ENCODE measurements at regions not wholly inside any gene's neighbourhood (a gene's known extent, or its start where the extent isn't known, plus 50 kb on each side); places are given as distances from the start of the nearest gene placed in this dataset.

DNA sequence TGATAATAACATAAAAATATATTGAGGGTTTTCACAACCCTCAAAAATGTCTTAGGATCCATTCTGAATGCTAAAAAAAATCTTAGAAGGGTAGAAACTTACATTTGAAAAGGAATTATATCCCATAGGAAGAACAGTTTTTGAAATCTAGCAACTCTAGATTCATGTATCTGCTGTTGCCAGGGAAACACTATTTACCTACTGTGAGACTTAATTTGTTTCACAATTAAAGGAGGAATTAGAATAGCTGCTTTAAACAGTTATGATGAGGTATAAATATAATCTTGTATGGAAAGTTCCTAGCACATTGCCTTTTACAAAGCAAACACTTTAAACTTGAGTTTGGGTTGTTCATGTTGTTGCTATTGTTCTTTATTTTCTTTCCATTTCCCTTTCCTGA lies 988.2 kb downstream of the SUCLG1 start:
- Histone ChIP-seq H3K36me3 (ENCODE audit: control insufficient read depth, insufficient read depth, low read length) (no peaks in the 10 kb centered on the region), H3K4me3 (replicated peaks; ENCODE audit: low read depth, low read length) (no peak overlapping the region), H3K27me3 (replicated peaks; ENCODE audit: control insufficient read depth, insufficient read depth, low read length) (no peaks in the 10 kb centered on the region)
- no peak for DNase-seq (ENCODE audit: extremely low read depth, insufficient read length)
- TF ChIP-seq, protein P1, sequence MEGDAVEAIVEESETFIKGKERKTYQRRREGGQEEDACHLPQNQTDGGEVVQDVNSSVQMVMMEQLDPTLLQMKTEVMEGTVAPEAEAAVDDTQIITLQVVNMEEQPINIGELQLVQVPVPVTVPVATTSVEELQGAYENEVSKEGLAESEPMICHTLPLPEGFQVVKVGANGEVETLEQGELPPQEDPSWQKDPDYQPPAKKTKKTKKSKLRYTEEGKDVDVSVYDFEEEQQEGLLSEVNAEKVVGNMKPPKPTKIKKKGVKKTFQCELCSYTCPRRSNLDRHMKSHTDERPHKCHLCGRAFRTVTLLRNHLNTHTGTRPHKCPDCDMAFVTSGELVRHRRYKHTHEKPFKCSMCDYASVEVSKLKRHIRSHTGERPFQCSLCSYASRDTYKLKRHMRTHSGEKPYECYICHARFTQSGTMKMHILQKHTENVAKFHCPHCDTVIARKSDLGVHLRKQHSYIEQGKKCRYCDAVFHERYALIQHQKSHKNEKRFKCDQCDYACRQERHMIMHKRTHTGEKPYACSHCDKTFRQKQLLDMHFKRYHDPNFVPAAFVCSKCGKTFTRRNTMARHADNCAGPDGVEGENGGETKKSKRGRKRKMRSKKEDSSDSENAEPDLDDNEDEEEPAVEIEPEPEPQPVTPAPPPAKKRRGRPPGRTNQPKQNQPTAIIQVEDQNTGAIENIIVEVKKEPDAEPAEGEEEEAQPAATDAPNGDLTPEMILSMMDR (IDR thresholded peaks at IDR 0.05; ENCODE audit: insufficient read depth, low read length, poor library complexity, severe bottlenecking): no peak

DNA sequence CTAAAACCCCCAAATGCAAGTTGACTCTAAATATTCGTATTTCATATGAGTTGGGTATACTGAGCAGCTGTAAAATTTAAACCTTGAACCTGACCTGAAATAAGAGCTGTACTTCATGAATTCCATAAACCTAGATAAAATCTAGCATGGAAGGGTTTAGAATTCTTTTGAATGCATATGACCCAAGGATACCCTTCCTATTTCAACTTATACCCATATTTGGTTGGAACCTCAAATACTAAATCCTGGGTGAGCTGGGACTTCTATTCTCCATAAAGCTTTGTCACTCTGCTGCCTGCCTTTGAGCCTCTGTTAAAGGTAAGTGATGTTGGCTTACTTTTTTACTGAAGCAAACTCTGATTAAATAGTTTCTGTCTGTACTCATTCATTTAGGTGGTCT lies 994.6 kb downstream of the SUCLG1 start:
- Histone ChIP-seq H3K27me3 (replicated peaks; ENCODE audit: control insufficient read depth, insufficient read depth, low read length) (no peaks in the 10 kb centered on the region), H3K36me3 (ENCODE audit: control insufficient read depth, insufficient read depth, low read length) (no peaks in the 10 kb centered on the region), H3K4me3 (replicated peaks; ENCODE audit: low read depth, low read length) (no peak overlapping the region)
- TF ChIP-seq, protein P1 (IDR thresholded peaks at IDR 0.05; ENCODE audit: insufficient read depth, low read length, poor library complexity, severe bottlenecking): no peak
- no peak for DNase-seq (ENCODE audit: extremely low read depth, insufficient read length)

DNA sequence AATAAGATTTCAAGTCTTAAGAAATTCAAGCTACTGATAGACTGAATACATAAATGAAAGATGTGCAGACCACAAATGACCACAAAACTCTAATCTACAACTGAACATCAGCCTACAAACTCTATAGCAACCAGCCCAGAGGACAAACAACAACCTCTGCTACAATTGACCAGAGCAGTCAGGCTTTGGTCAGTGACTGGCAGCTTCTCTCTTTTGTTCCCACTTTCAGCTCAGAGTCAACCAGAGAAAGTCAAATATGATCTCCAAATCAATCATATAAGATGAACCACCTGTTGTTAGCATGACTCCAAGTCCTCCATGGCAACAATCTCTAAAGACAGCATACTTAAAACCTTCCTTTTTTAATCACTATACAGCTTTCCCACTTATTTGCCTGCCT lies 996.2 kb downstream of the SUCLG1 start:
- no peak overlapping the region for H3K4me3 ChIP-seq (replicated peaks; ENCODE audit: low read depth, low read length)
- H3K36me3 ChIP-seq (ENCODE audit: control insufficient read depth, insufficient read depth, low read length): no peaks in the 10 kb centered on the region
- no peak for DNase-seq (ENCODE audit: extremely low read depth, insufficient read length)
- TF ChIP-seq, protein P1 (IDR thresholded peaks at IDR 0.05; ENCODE audit: insufficient read depth, low read length, poor library complexity, severe bottlenecking): no peak
- no peaks in the 10 kb centered on the region for H3K27me3 ChIP-seq (replicated peaks; ENCODE audit: control insufficient read depth, insufficient read depth, low read length)

DNA sequence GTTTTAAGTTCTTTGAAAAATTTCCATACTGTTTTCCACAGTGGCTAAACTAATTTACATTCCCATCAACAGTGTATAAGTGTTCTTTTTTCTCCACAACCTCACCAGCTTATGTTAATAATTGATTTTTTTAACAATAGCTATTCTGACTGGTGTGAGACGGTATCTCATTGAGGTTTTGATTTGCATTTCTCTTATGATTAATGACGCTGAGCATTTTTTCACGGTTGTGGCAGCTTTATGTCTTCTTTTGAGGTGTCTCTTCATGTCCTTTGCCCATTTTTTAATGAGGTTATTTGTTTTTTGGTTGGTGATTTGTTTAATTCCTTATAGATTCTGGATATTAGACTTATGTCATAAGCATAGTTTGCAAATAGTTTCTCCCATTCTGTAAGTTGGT lies 997.9 kb downstream of the SUCLG1 start:
- no peaks in the 10 kb centered on the region for H3K27me3 ChIP-seq (replicated peaks; ENCODE audit: control insufficient read depth, insufficient read depth, low read length)
- no peak for DNase-seq (ENCODE audit: extremely low read depth, insufficient read length)
- H3K36me3 ChIP-seq (ENCODE audit: control insufficient read depth, insufficient read depth, low read length): no peaks in the 10 kb centered on the region
- no peak overlapping the region for H3K4me3 ChIP-seq (replicated peaks; ENCODE audit: low read depth, low read length)
- TF ChIP-seq, protein P1 (IDR thresholded peaks at IDR 0.05; ENCODE audit: insufficient read depth, low read length, poor library complexity, severe bottlenecking): no peak

DNA sequence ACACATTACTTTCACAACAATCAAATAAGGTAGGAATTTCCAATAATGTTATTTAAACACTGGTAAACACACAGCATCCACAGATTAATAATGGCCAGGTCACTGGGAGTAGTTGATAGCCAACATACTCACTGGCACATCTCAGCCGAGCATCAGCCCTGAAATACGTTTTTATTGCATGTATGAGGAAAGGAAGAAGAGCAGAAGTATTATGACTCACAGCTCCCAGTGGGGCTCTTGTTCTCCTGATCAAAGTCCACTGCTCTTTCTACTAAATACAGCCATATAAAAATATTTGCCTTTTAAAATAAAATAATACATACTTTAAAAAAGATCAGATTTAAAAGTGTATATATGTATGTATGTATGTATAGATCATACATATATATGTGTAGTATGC lies 999.6 kb downstream of the SUCLG1 start:
- H3K4me3 ChIP-seq (replicated peaks; ENCODE audit: low read depth, low read length): no peak overlapping the region
- H3K27me3 ChIP-seq (replicated peaks; ENCODE audit: control insufficient read depth, insufficient read depth, low read length): no peaks in the 10 kb centered on the region
- no peak for DNase-seq (ENCODE audit: extremely low read depth, insufficient read length)
- no peaks in the 10 kb centered on the region for H3K36me3 ChIP-seq (ENCODE audit: control insufficient read depth, insufficient read depth, low read length)
- TF ChIP-seq, protein P1 (IDR thresholded peaks at IDR 0.05; ENCODE audit: insufficient read depth, low read length, poor library complexity, severe bottlenecking): no peak

DNA sequence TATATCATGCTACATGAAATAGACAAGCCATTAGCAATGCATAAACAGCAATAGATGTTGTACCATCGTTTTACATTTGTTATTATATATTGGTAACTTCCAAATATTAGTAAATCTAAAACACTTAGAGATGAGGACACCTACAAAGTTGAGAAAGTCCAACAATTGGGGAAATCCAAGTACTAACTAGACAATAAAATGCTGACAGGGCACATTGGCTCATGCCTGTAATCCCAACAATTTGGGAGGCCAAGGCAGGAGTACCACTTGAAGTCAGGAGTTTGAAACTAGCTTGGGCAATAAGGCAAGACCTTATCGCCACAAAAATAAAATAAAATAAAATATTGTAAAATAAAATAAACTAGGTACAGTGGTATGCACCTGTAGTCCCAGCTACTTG lies 1023.1 kb downstream of the SUCLG1 start:
- no peaks in the 10 kb centered on the region for H3K36me3 ChIP-seq (ENCODE audit: control insufficient read depth, insufficient read depth, low read length)
- DNase-seq (ENCODE audit: extremely low read depth, insufficient read length): no peak
- no peak overlapping the region for H3K4me3 ChIP-seq (replicated peaks; ENCODE audit: low read depth, low read length)
- TF ChIP-seq, protein P1 (IDR thresholded peaks at IDR 0.05; ENCODE audit: insufficient read depth, low read length, poor library complexity, severe bottlenecking): no peak
- H3K27me3 ChIP-seq (replicated peaks; ENCODE audit: control insufficient read depth, insufficient read depth, low read length): no peaks in the 10 kb centered on the region
